Transverse colon (tissue), 4 donors: ENCODE measurements at regions not wholly inside any gene's neighbourhood (a gene's known extent, or its start where the extent isn't known, plus 50 kb on each side); places are given as distances from the start of the nearest gene placed in this dataset.

Source experiments
- DNase-seq: peaks from one replicate; pipeline ENCODE4 v3.0.0-alpha.2; 2019
- H3K27ac ChIP-seq, 4 donors: fragments of 200-600 bp; sonication (generic); 2 replicates each; pipeline ENCODE4 v1.5.1; 2016 to 2018; ENCODE audit warnings: inconsistent platforms in 4 of 4
- H3K27me3 ChIP-seq: fragments of 200-600 bp; sonication (generic); 2 replicates; pipeline ENCODE4 v1.5.1; 2017; ENCODE audit warnings: inconsistent platforms
- H3K36me3 ChIP-seq, 4 donors: fragments of 200-600 bp; sonication (generic); 2 replicates each; pipeline ENCODE4 v1.5.1; 2017 to 2019; ENCODE audit warnings: inconsistent platforms in 4 of 4
- H3K4me1 ChIP-seq, 4 donors: fragments of 200-600 bp; sonication (generic); 2 replicates each; pipeline ENCODE4 v1.5.1; 2017 to 2020; ENCODE audit warnings: inconsistent platforms in 4 of 4
- H3K4me3 ChIP-seq, 4 donors: fragments of 200-600 bp; sonication (generic); 1 replicate in 1 of 4; 2 replicates in 3 of 4; pipeline versions ENCODE4 v1.5.1 to v1.6.1; 2017 to 2019; ENCODE audit warnings: inconsistent platforms in 4 of 4
- H3K9me3 ChIP-seq, 2 donors: fragments of 200-600 bp; sonication (generic); 2 replicates each; pipeline ENCODE4 v1.5.1; 2017 to 2019; ENCODE audit warnings: inconsistent platforms in 2 of 2
- EP300 ChIP-seq: sonication (generic); formaldehyde crosslinking; IDR thresholded peaks from one replicate; pipeline ENCODE4 v1.6.1; 2017; ENCODE audit warnings: antibody characterized with exemption, low read depth
- POLR2A ChIP-seq: fragments of 450-650 bp; IDR thresholded peaks from one replicate; pipeline ENCODE4 v1.6.1; 2016; ENCODE audit warnings: antibody characterized with exemption, mild to moderate bottlenecking, moderate library complexity
- POLR2AphosphoS5 ChIP-seq, 3 donors: sonication (generic); formaldehyde crosslinking; IDR thresholded peaks; one replicate each; pipeline ENCODE4 v1.6.1; 2016; ENCODE audit warnings: antibody characterized with exemption in 3 of 3
- WGBS, 2 donors: methylation state at CpG; one replicate each; pipeline ENCODE4 v1.1.5; 2018; ENCODE audit warnings: low coverage in 1 of 2; 5-methylcytosine and 5-hydroxymethylcytosine counted together
- in situ Hi-C, 4 donors: fragments of 200-750 bp; cut with MboI; loops; one replicate each; pipeline versions ENCODE4 v1.15.0 to v1.15.1; 2017; ENCODE audit warnings: low sequenced_read_pairs in 3 of 4, low pct_ligation_motif_present in 1 of 4, low pct_unique_long_range_greater_than_20kb in 1 of 4
- intact Hi-C: fragments of 100-400 bp; cut with DNase I; formaldehyde crosslinking; loops from one replicate; pipeline ENCODE4 v1.15.1; 2023; ENCODE audit warnings: low total_unique reads
- TF ChIP-seq, protein P1 (sequence below), 5 experiments: fragments of 200-600 bp in 3 of 5; fragments of 450-650 bp in 2 of 5; sonication (generic) in 3 of 5; IDR thresholded peaks; 1 replicate in 2 of 5; 2 replicates in 3 of 5; pipeline ENCODE4 v1.5.1; 2016 to 2017; ENCODE audit warnings: antibody characterized with exemption in 5 of 5, inconsistent platforms in 3 of 5, mild to moderate bottlenecking in 2 of 5, moderate library complexity in 1 of 5

DNA sequence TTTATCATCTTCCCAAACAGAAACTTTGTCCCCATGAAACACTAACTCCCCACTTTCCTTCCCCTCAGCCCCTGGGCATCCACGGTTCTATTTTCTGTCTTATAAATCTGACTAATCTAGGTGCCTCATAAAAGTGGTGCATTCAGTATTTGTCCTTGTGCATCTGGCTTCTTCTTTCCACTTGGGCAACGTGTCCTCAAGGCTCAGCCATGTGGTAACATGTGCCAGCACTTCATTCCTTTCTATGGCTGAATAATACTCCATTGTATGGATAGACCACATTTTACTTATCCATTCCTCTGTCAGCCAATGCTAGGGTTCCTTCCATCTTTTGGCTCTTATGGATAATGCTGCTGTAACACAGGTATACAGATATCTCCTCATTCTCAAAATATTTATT lies 305.0 kb upstream of the RUNX1 start:
- Histone ChIP-seq H3K4me1 (peaks cover 0 to 2% (median 0%) of the 10 kb centered on the region in 4 donors), H3K4me3 (no peak overlapping the region), H3K9me3 (no peaks in the 10 kb centered on the region), H3K27me3 (no peaks in the 10 kb centered on the region), H3K36me3 (no peaks in the 10 kb centered on the region), H3K27ac (no peak overlapping the region)
- WGBS, 2 donors: 93 to 94% methylated on average over 2 of the region's 2 CpGs
- no peak for DNase-seq
- intact Hi-C loops (no loop called here), in situ Hi-C loops (no loop called here)
- no peak for TF ChIP-seq EP300
- no peak for TF ChIP-seq POLR2AphosphoS5 (IDR thresholded peaks at IDR 0.05)
- no peak for TF ChIP-seq POLR2A
- TF ChIP-seq, protein P1, sequence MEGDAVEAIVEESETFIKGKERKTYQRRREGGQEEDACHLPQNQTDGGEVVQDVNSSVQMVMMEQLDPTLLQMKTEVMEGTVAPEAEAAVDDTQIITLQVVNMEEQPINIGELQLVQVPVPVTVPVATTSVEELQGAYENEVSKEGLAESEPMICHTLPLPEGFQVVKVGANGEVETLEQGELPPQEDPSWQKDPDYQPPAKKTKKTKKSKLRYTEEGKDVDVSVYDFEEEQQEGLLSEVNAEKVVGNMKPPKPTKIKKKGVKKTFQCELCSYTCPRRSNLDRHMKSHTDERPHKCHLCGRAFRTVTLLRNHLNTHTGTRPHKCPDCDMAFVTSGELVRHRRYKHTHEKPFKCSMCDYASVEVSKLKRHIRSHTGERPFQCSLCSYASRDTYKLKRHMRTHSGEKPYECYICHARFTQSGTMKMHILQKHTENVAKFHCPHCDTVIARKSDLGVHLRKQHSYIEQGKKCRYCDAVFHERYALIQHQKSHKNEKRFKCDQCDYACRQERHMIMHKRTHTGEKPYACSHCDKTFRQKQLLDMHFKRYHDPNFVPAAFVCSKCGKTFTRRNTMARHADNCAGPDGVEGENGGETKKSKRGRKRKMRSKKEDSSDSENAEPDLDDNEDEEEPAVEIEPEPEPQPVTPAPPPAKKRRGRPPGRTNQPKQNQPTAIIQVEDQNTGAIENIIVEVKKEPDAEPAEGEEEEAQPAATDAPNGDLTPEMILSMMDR (IDR thresholded peaks at IDR 0.05): no peak

DNA sequence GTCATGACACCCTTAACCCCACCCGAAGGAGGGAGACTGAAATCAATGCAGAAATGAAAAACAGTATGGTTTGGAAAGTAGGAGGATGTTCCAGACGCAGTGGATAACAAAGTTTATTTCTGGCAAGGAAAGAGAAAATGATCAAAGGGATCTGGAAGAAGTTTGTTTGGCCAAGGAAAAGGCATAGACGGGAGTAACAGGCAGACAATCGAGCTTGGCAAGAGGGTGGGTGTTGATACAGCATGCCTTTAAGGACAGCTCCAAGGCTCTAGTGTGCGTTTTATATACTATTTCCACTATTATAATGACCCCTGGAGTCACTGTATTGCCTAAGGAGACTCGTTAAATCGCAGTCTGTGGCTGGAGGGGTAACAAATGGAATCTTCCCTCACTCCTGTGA lies 303.7 kb upstream of the RUNX1 start:
- Histone ChIP-seq H3K36me3 (no peaks in the 10 kb centered on the region), H3K4me3 (no peak overlapping the region), H3K4me1 (peaks cover 0 to 2% (median 0%) of the 10 kb centered on the region in 4 donors), H3K27ac (no peak overlapping the region), H3K9me3 (no peaks in the 10 kb centered on the region), H3K27me3 (no peaks in the 10 kb centered on the region)
- DNase-seq: no peak
- in situ Hi-C loops (no loop called here), intact Hi-C loops (no loop called here)
- TF ChIP-seq, protein P1 (IDR thresholded peaks at IDR 0.05): no peak
- no peak for TF ChIP-seq POLR2A
- no peak for TF ChIP-seq EP300
- TF ChIP-seq POLR2AphosphoS5 (IDR thresholded peaks at IDR 0.05): no peak
- 62 to 83% methylated on average over 7 of the region's 7 CpGs for WGBS, 2 donors

DNA sequence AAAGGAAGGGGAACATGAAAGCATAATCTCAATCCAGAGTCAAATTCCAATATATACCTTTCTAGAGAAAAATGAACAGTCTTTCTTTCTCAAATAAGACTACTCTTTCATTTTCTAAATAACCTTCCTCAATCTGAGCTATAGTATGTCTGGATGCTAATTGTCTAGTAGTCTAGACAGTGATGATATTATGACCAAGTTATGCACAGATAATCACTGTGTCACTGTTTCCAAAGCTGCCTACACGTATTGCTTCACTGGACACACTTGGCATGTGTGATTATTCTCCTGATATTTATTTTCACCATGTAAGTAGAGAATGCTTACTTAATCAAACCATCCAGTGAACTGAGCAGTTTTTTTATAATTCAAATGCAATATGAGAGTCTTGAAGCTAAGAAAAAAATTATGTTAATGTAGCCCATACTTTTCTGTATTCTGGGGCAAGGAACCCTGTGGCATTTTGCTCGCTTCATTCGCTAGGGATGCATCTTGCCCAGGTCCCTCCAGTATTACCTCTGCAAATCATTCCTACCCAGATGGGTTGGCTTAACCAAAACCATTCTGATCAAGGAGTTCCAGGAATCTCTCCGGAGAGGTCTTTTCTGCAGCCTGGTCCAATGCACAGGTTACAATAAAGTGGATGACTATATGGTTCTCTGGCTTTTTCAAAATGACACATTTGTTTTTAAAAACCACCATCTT lies 303.1 kb upstream of the RUNX1 start:
- TF ChIP-seq POLR2AphosphoS5 (IDR thresholded peaks at IDR 0.05): no peak
- no peak for TF ChIP-seq EP300
- TF ChIP-seq, protein P1 (IDR thresholded peaks at IDR 0.05): no peak
- TF ChIP-seq POLR2A: no peak
- Histone ChIP-seq H3K36me3 (no peaks in the 10 kb centered on the region), H3K27me3 (no peaks in the 10 kb centered on the region), H3K4me1 (peaks cover 0 to 2% (median 0%) of the 10 kb centered on the region in 4 donors), H3K27ac (no peak overlapping the region), H3K9me3 (no peaks in the 10 kb centered on the region), H3K4me3 (no peak overlapping the region)
- 73 to 85% methylated on average over 3 to 4 of the region's 4 CpGs for WGBS, 2 donors
- intact Hi-C loops (no loop called here), in situ Hi-C loops (no loop called here)
- DNase-seq: no peak

DNA sequence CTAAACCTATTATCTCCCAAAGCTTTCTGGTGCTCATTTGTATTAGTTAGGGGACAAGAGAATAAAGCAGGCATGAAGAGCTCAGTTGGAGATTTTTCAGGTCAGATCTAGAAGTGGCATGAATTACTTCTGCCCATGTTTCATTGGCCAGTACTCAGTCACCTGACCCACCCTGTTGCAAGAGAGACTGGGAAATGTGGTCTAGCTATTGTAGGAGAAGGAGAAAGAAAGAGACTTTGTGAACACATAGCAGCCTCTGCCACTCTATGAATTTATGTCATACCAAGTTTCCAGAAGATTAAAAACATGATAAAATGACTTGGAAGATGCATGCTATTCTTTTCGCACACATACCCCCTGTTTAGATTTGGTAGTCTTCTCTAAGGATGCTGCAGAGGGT lies 302.3 kb upstream of the RUNX1 start:
- Histone ChIP-seq H3K36me3 (no peaks in the 10 kb centered on the region), H3K4me1 (peaks cover 0 to 2% (median 0%) of the 10 kb centered on the region in 4 donors), H3K27me3 (no peaks in the 10 kb centered on the region), H3K27ac (no peak overlapping the region), H3K4me3 (no peak overlapping the region), H3K9me3 (no peaks in the 10 kb centered on the region)
- in situ Hi-C loops (no loop called here), intact Hi-C loops (no loop called here)
- no peak for DNase-seq
- 95% methylated on average over 1 of the region's 1 CpG; no CpG with 5 or more reads in 1 of the 2 donors for WGBS, 2 donors
- TF ChIP-seq POLR2A: no peak
- TF ChIP-seq EP300: no peak
- TF ChIP-seq, protein P1 (IDR thresholded peaks at IDR 0.05): no peak
- TF ChIP-seq POLR2AphosphoS5 (IDR thresholded peaks at IDR 0.05): no peak
